NCI-H2029 (cell line): ENCODE measurements at regions not wholly inside any gene's neighbourhood (a gene's known extent, or its start where the extent isn't known, plus 50 kb on each side); places are given as distances from the start of the nearest gene placed in this dataset.
"Not testable (repeated sequence)": the region's sequence is repeated elsewhere in the genome, so short reads cannot be mapped to it uniquely, and the experiment has no call there.

Experiments used
- DNase-seq: peaks from one replicate; lab custom pipeline; 2025; lab: John Stamatoyannopoulos, UW

DNA sequence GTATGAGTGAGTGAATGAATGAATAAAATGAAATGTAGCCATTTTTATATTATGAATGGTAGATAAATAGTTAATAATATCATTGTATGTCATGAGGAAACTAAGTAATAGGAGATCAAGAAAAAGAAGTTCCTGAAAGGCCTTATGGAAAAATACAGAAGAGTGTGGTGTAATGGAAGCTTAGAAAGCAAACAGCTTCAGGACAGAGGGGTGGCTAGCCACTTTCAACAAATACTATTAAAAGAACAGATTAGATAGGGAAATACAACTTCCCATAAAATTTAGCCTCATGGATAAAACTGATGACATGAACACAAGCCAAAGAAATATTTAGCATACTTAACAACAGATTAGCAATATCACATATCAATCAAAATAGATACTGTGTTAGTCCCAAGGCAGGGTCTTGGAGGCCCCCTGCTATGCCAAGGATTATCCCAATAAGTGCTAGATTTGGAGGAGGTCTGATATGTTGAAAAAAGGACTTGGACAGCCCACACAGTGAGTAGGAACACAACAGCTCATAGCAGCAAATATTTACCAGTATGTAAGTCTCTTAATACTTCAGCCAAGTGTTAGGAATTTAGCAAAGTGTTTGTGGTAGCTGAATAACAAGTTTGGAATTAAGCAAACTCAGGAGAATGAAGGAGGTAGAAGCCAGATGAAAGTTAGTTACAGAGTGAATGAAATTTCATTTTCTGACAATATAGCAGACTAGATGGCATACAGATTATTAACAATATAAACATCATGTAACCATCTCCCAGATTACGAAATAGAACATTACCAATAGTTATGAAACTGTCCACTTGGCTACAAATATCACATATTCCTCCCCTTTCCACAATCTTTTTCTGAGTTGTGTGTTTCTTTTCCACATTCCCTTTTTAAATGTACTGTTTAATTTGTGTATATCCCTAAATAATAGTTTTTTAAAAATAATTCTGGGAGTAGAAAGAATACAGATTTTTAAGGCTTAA is 1632.0 kb downstream of the PCDH9 start:
- no peak for DNase-seq

DNA sequence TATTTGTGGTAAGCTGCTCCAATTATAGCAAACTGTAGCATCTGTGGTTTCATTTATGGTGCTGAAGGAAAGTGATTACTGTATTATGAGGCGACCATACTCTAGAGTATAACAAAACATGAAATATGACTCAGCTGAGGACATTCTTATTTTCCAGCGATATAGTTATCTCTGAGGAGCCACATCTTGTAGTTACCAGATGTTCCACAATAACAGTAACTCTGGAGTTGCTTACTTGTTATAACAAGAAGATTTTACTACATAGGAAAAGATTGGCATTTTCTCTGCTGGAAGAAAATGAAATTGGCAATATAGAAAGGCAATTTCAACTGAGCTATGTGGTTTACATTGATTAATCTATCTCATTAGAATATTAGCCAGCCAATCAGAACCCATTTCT is 1634.2 kb downstream of the PCDH9 start:
- no peak for DNase-seq

GRCh38 chr13:65594298-65594781 is 1635.8 kb downstream of the PCDH9 start:
- DNase-seq: no peak

GRCh38 chr13:65593298-65593874 is 1636.8 kb downstream of the PCDH9 start:
- no peak for DNase-seq

- DNase-seq: no peak
These were observed 1637.4 kb downstream of the PCDH9 start for GRCh38 chr13:65592731-65593130.

DNA sequence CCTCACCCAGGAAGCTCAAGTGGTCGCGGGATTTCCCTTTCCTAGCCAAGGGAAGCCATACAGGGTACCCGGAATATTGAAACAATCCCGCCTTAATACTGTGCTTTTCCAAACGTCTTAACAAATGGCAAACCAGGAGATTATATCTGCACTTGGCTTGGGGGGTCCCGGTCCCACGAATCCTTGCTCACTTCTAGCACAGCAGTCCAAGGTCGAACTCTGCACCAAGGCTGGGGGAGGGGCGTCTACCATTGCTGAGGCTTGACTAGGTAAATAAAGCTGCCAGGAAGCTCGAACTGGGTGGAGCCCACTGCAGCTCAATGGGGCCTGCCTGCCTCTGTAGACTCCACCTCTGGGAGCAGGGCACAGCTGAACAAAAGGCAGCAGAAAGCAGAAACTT is 1644.8 kb downstream of the PCDH9 start:
- DNase-seq: no peak

- DNase-seq: no peak
These were observed 1646.0 kb downstream of the PCDH9 start for GRCh38 chr13:65584126-65584525.

DNA sequence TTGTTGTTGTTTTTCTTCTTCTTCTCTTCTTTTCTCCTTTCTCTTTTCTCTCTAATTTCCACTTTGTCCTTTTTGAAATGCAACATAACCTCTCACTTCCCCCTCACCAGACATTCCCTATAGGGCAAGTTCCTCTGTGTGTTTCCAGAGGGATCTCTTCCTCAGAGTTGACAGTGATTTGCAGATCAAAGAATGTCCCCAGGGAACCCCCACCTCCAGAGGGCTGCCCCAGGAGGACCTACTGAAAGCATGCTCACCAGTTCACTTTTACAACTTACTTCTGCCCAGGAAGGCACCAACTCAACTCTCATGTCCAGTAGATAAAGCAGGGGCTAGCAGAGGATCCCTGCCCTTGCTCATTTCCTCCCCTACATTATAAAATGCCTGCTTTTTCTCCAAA is 1648.0 kb downstream of the PCDH9 start:
- no peak for DNase-seq

- DNase-seq: not testable (repeated sequence)
These were observed 1665.6 kb downstream of the PCDH9 start for GRCh38 chr13:65564561-65564960.

DNA sequence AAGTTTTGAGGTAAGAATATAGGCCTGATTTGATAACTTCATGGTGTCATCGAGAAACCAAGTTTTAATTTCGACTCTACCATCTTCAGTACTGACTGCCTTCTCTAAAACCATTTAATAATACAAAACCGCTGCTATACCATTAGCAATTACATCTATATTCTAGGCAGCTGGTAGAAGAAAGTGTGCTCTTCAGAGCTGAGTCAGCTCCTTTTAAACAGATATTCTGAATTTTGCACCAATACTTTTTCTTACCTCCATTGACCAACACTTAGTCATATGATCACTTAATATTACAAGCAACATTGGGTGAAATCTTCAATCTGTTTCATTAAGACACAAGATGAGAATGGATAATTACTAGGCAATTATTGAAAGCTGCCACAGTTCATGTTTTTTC is 1667.8 kb downstream of the PCDH9 start:
- DNase-seq: no peak

DNA sequence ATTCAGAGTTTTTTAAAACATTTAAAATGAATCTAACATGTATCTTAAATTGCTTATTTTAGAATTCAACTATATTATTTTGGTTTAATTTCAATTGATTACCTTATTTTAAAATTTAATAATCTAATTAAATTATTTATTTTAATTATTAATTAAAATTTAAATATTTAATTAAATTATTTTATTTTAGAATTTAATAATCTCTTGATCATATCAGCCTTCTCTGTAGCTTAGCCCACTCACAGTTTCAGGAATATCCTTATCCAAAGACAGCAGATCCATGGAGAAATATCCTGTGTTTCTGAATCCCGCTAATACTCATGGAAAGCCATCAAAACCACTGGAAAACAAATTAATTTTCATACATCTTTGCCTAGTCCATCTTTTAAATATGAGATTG is 1669.2 kb downstream of the PCDH9 start:
- no peak for DNase-seq

GRCh38 chr13:65555962-65556361 is 1674.2 kb downstream of the PCDH9 start:
- DNase-seq: no peak

GRCh38 chr13:65553096-65553727 is 1676.9 kb downstream of the PCDH9 start:
- DNase-seq: no peak

DNA sequence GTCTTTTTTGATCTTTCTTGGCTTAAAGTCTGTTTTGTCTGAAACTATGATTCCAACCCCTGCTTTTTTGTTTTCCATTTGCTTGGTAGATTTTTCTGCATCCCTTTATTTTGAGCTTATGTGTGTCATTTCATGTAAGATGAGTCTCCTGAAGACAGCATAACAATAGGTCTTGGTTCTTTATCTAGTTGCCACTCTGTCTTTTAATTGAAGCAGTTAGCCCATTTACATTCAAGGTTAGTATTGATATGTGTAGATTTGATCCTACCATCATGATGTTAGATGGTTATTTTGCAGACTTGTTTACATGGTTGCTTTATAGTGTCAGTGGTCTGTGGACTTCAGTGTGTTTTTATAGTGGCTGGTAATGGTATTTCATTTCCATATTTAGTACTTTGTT is 1678.9 kb downstream of the PCDH9 start:
- no peak for DNase-seq

- no peak for DNase-seq
These were observed 1690.0 kb downstream of the PCDH9 start for GRCh38 chr13:65540175-65540574.

- no peak for DNase-seq
These were observed 1694.8 kb downstream of the PCDH9 start for GRCh38 chr13:65535370-65535769.

- DNase-seq: no peak
These were observed 1697.9 kb downstream of the PCDH9 start for GRCh38 chr13:65532231-65532630.

- DNase-seq: no peak
These were observed 1699.4 kb downstream of the PCDH9 start for GRCh38 chr13:65530688-65531087.

DNA sequence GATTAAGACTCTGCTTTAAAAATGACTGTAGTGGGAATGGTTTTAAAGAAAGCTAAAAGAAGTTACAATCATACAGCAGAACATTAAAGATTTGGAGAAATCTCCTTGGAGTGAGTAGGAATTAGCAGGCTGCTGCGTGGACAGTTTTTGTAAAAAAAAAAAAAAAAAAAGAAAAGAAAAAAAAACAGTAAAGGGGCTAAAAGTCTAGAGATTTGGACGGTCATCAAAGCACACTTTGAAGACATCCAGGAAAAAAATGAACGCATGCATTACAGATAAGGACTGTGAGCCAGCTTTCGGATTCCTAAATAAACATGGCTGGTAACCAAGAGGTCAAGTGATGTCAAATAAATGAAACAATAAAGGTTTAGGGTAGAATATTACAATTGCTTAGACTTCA is 1700.6 kb downstream of the PCDH9 start:
- DNase-seq: no peak

DNA sequence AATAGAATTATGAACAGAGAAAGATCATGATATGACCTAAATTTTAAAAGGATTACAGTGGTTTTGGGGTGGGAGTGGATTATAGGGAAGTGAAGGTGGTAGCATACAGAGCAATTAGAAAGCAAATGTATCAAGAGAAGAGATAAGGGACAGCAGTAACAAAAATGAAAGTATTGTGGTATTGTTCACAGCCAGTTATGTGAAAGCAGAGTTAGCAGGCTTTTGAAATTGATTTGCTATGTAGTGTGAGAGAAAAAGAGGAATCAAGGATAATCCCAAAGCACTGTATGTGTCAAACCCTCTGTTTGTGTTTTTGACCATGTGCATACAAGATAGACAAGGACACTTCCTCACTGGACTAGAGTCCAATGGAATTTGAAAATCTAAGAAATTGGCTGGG is 1721.4 kb downstream of the PCDH9 start:
- DNase-seq: no peak

- DNase-seq: no peak
These were observed 1721.8 kb downstream of the PCDH9 start for GRCh38 chr13:65508338-65508737.

- DNase-seq: no peak
These were observed 1724.2 kb downstream of the PCDH9 start for GRCh38 chr13:65505941-65506340.

GRCh38 chr13:65504213-65504612 is 1725.9 kb downstream of the PCDH9 start:
- DNase-seq: no peak
